CD4-positive, alpha-beta memory T cell (primary cell): ENCODE measurements at regions not wholly inside any gene's neighbourhood (a gene's known extent, or its start where the extent isn't known, plus 50 kb on each side); places are given as distances from the start of the nearest gene placed in this dataset.

ENCODE experiments used
- CTCF ChIA-PET: fragments of 350-600 bp; sonication (Branson Sonifier 250); formaldehyde crosslinking; loops from one replicate; lab custom pipeline; 2021; ENCODE audit warnings: inconsistent platforms; ENCODE audit not compliant: partially characterized antibody; lab: Charles Lee
- POLR2A ChIA-PET: fragments of 350-600 bp; sonication (Branson Sonifier 250); formaldehyde crosslinking; loops from one replicate; lab custom pipeline; 2021; ENCODE audit not compliant: partially characterized antibody; lab: Charles Lee
- DNase-seq, 5 donors: peaks; one replicate each; pipeline versions ENCODE4 v3.0.0 to v3.0.0-alpha.2; 2020 to 2022; ENCODE audit warnings: mixed read lengths in 1 of 5
- H3K27ac ChIP-seq: one replicate; pipeline ENCODE4 v1.7.0; 2013; ENCODE audit warnings: low read depth, low read length
- H3K27me3 ChIP-seq: 2 replicates; pipeline ENCODE4 v1.7.0; 2013; ENCODE audit warnings: mild to moderate bottlenecking, low read length, moderate library complexity; ENCODE audit not compliant: insufficient read depth
- H3K36me3 ChIP-seq: 2 replicates; pipeline ENCODE4 v1.7.0; 2013; ENCODE audit warnings: mild to moderate bottlenecking, low read length, moderate library complexity; ENCODE audit not compliant: insufficient read depth
- H3K4me1 ChIP-seq: 2 replicates; pipeline ENCODE4 v1.7.0; 2013; ENCODE audit warnings: mild to moderate bottlenecking, low read length, moderate library complexity; ENCODE audit not compliant: insufficient read depth
- H3K4me3 ChIP-seq, 2 donors: one replicate each; pipeline ENCODE4 v1.7.0; 2013; ENCODE audit warnings: low read length in 2 of 2, mild to moderate bottlenecking in 1 of 2
- H3K9me3 ChIP-seq, 2 donors: one replicate each; pipeline ENCODE4 v1.7.0; 2013; ENCODE audit warnings: low read length in 2 of 2, control low read depth in 1 of 2; ENCODE audit not compliant: control insufficient read depth in 1 of 2
- H3K27ac Mint-ChIP-seq, 7 donors: one replicate each; pipeline ENCODE4 v1.8.0; 2020 to 2021; ENCODE audit warnings: mixed read lengths in 7 of 7, mild to moderate bottlenecking in 6 of 7, inconsistent platforms in 3 of 7, moderate library complexity in 3 of 7
- H3K27me3 Mint-ChIP-seq, 2 donors: one replicate each; pipeline ENCODE4 v1.8.0; 2020 to 2021; ENCODE audit warnings: mixed read lengths in 2 of 2
- H3K36me3 Mint-ChIP-seq, 2 donors: one replicate each; pipeline ENCODE4 v1.8.0; 2020 to 2021; ENCODE audit warnings: mixed read lengths in 2 of 2, inconsistent platforms in 1 of 2, mild to moderate bottlenecking in 1 of 2
- H3K4me1 Mint-ChIP-seq, 4 donors: one replicate each; pipeline ENCODE4 v1.8.0; 2020 to 2021; ENCODE audit warnings: mixed read lengths in 4 of 4, mild to moderate bottlenecking in 1 of 4
- H3K4me3 Mint-ChIP-seq, 8 donors: one replicate each; pipeline ENCODE4 v1.8.0; 2020 to 2021; ENCODE audit warnings: mixed read lengths in 8 of 8, mild to moderate bottlenecking in 7 of 8, moderate library complexity in 6 of 8, inconsistent platforms in 3 of 8
- H3K9me3 Mint-ChIP-seq, 8 donors: one replicate each; pipeline ENCODE4 v1.8.0; 2020 to 2021; ENCODE audit warnings: mixed read lengths in 8 of 8, mild to moderate bottlenecking in 5 of 8, inconsistent platforms in 3 of 8, moderate library complexity in 1 of 8
- intact Hi-C: fragments of 100-400 bp; cut with micrococcal nuclease; formaldehyde crosslinking; loops from one replicate; pipeline ENCODE4 v1.15.1; 2023

- Histone ChIP-seq H3K4me1 (no peaks in the 10 kb centered on the region), H3K9me3 (no peaks in the 10 kb centered on the region), H3K27ac (no peak overlapping the region), H3K36me3 (no peaks in the 10 kb centered on the region), H3K27me3 (no peaks in the 10 kb centered on the region), H3K4me3 (no peak overlapping the region)
- H3K4me1 Mint-ChIP-seq, result no peaks in the 10 kb centered on the region
- POLR2A ChIA-PET, result no interaction called here
- intact Hi-C loops, result no loop called here
- CTCF ChIA-PET, result no interaction called here
- H3K27ac Mint-ChIP-seq, result no peak overlapping the region
- no peak overlapping the region for H3K4me3 Mint-ChIP-seq
- H3K27me3 Mint-ChIP-seq, result no peaks in the 10 kb centered on the region
- H3K9me3 Mint-ChIP-seq, result peaks cover 0 to 5% (median 0%) of the 10 kb centered on the region in 8 donors
- no peak for DNase-seq
- H3K36me3 Mint-ChIP-seq, result no peaks in the 10 kb centered on the region
Observed at GRCh38 chr3:145943952-145944351, 217.0 kb downstream of the PLOD2 start.

- Histone ChIP-seq H3K27me3 (no peaks in the 10 kb centered on the region), H3K4me3 (no peak overlapping the region), H3K27ac (no peak overlapping the region), H3K36me3 (no peaks in the 10 kb centered on the region), H3K4me1 (no peaks in the 10 kb centered on the region), H3K9me3 (no peaks in the 10 kb centered on the region)
- ChIA-PET CTCF (no interaction called here), POLR2A (no interaction called here)
- Mint-ChIP-seq H3K4me1 (no peaks in the 10 kb centered on the region), H3K36me3 (no peaks in the 10 kb centered on the region), H3K4me3 (no peak overlapping the region), H3K9me3 (peaks cover 0 to 7% (median 0%) of the 10 kb centered on the region in 8 donors), H3K27me3 (no peaks in the 10 kb centered on the region), H3K27ac (no peak overlapping the region)
- intact Hi-C loops, result no loop called here
- DNase-seq, result no peak
Observed at GRCh38 chr3:145951441-145951840, 209.5 kb downstream of the PLOD2 start.

GRCh38 chr3:145952536-145952935 lies 208.4 kb downstream of the PLOD2 start:
- H3K27ac Mint-ChIP-seq, result no peak overlapping the region
- peaks cover 0 to 7% (median 2%) of the 10 kb centered on the region in 8 donors for H3K9me3 Mint-ChIP-seq
- no peaks in the 10 kb centered on the region for H3K27me3 ChIP-seq
- no peaks in the 10 kb centered on the region for H3K4me1 Mint-ChIP-seq
- no peaks in the 10 kb centered on the region for H3K4me1 ChIP-seq
- H3K27me3 Mint-ChIP-seq, result no peaks in the 10 kb centered on the region
- no peak overlapping the region for H3K27ac ChIP-seq
- DNase-seq, result no peak
- no peaks in the 10 kb centered on the region for H3K36me3 Mint-ChIP-seq
- H3K36me3 ChIP-seq, result no peaks in the 10 kb centered on the region
- ChIA-PET CTCF (no interaction called here), POLR2A (no interaction called here)
- no peaks in the 10 kb centered on the region for H3K9me3 ChIP-seq
- H3K4me3 ChIP-seq, result no peak overlapping the region
- H3K4me3 Mint-ChIP-seq, result no peak overlapping the region
- intact Hi-C loops, result no loop called here

GRCh38 chr3:145953316-145953715 lies 207.7 kb downstream of the PLOD2 start:
- no peak overlapping the region for H3K27ac Mint-ChIP-seq
- no peaks in the 10 kb centered on the region for H3K9me3 ChIP-seq
- H3K9me3 Mint-ChIP-seq, result peaks cover 0 to 8% (median 3%) of the 10 kb centered on the region in 8 donors

GRCh38 chr3:145959457-145960088 lies 201.4 kb downstream of the PLOD2 start:
- H3K4me1 ChIP-seq, result no peaks in the 10 kb centered on the region
- H3K4me1 Mint-ChIP-seq, result no peaks in the 10 kb centered on the region
- no peaks in the 10 kb centered on the region for H3K36me3 ChIP-seq
- H3K27me3 ChIP-seq, result no peaks in the 10 kb centered on the region
- POLR2A ChIA-PET, result no interaction called here
- DNase-seq, result no peak
- no peaks in the 10 kb centered on the region for H3K9me3 ChIP-seq
- CTCF ChIA-PET, result no interaction called here
- H3K4me3 ChIP-seq, result no peak overlapping the region
- H3K27ac ChIP-seq, result no peak overlapping the region
- H3K27me3 Mint-ChIP-seq, result no peaks in the 10 kb centered on the region
- H3K9me3 Mint-ChIP-seq, result peaks cover 0 to 8% (median 2%) of the 10 kb centered on the region in 8 donors
- intact Hi-C loops, result no loop called here
- no peaks in the 10 kb centered on the region for H3K36me3 Mint-ChIP-seq
- no peak overlapping the region for H3K27ac Mint-ChIP-seq
- H3K4me3 Mint-ChIP-seq, result no peak overlapping the region

More at GRCh38 chr3:145953316-145953715, 207.7 kb downstream of the PLOD2 start:
- intact Hi-C loops, result no loop called here
- no peaks in the 10 kb centered on the region for H3K27me3 Mint-ChIP-seq
- H3K4me3 Mint-ChIP-seq, result no peak overlapping the region
- DNase-seq, result no peak
- H3K27me3 ChIP-seq, result no peaks in the 10 kb centered on the region
- no peaks in the 10 kb centered on the region for H3K36me3 Mint-ChIP-seq
- CTCF ChIA-PET, result no interaction called here
- no peak overlapping the region for H3K4me3 ChIP-seq
- no peaks in the 10 kb centered on the region for H3K4me1 Mint-ChIP-seq
- no peak overlapping the region for H3K27ac ChIP-seq
- H3K4me1 ChIP-seq, result no peaks in the 10 kb centered on the region
- POLR2A ChIA-PET, result no interaction called here
- no peaks in the 10 kb centered on the region for H3K36me3 ChIP-seq

GRCh38 chr3:145963111-145963510 lies 197.9 kb downstream of the PLOD2 start:
- no peak overlapping the region for H3K4me3 ChIP-seq
- Mint-ChIP-seq H3K27ac (no peak overlapping the region), H3K9me3 (peaks cover 0 to 5% (median 0%) of the 10 kb centered on the region in 8 donors), H3K36me3 (no peaks in the 10 kb centered on the region), H3K27me3 (no peaks in the 10 kb centered on the region), H3K4me3 (no peak overlapping the region), H3K4me1 (no peaks in the 10 kb centered on the region)
- H3K4me1 ChIP-seq, result no peaks in the 10 kb centered on the region
- H3K9me3 ChIP-seq, result no peaks in the 10 kb centered on the region
- H3K27me3 ChIP-seq, result no peaks in the 10 kb centered on the region
- no peak overlapping the region for H3K27ac ChIP-seq
- ChIA-PET POLR2A (no interaction called here), CTCF (no interaction called here)
- DNase-seq, result no peak
- H3K36me3 ChIP-seq, result no peaks in the 10 kb centered on the region
- intact Hi-C loops, result no loop called here

- Histone ChIP-seq H3K27me3 (no peaks in the 10 kb centered on the region), H3K4me3 (no peak overlapping the region), H3K4me1 (no peaks in the 10 kb centered on the region), H3K9me3 (no peaks in the 10 kb centered on the region), H3K36me3 (no peaks in the 10 kb centered on the region), H3K27ac (no peak overlapping the region)
- no peaks in the 10 kb centered on the region for H3K36me3 Mint-ChIP-seq
- peaks cover 0 to 6% (median 0%) of the 10 kb centered on the region in 8 donors for H3K9me3 Mint-ChIP-seq
- no peaks in the 10 kb centered on the region for H3K4me1 Mint-ChIP-seq
- DNase-seq, result no peak
- no peaks in the 10 kb centered on the region for H3K27me3 Mint-ChIP-seq
- intact Hi-C loops, result no loop called here
- CTCF ChIA-PET, result no interaction called here
- H3K27ac Mint-ChIP-seq, result no peak overlapping the region
- H3K4me3 Mint-ChIP-seq, result no peak overlapping the region
- POLR2A ChIA-PET, result no interaction called here
Observed at GRCh38 chr3:145967043-145967442, 193.9 kb downstream of the PLOD2 start.
